Astrocyte (in vitro differentiated cells and primary cell): ENCODE measurements at regions not wholly inside any gene's neighbourhood (a gene's known extent, or its start where the extent isn't known, plus 50 kb on each side); places are given as distances from the start of the nearest gene placed in this dataset.

Experiments
- DNase-seq: peaks from one replicate; pipeline ENCODE4 v3.0.0-alpha.2; 2010; ENCODE audit warnings: low read depth
- FAIRE-seq: peaks from 2 replicates; lab custom pipeline; 2011; peaks lifted over from hg19 to GRCh38; lab: Jason Lieb, UNC
- H2AFZ ChIP-seq: 2 replicates; pipeline ENCODE4 v1.6.0; 2012; ENCODE audit warnings: low read depth, low read length, inconsistent platforms
- H3K27ac ChIP-seq: 2 replicates; pipeline ENCODE4 v1.5.1; 2011; ENCODE audit warnings: low read depth, low read length, inconsistent platforms
- H3K27me3 ChIP-seq: 2 replicates; pipeline ENCODE4 v1.6.0; 2011; ENCODE audit warnings: low read length, inconsistent platforms; ENCODE audit not compliant: insufficient read depth
- H3K36me3 ChIP-seq: 2 replicates; pipeline ENCODE4 v1.5.1; 2011; ENCODE audit warnings: low read length, inconsistent platforms; ENCODE audit not compliant: insufficient read depth
- H3K4me1 ChIP-seq: 2 replicates; pipeline ENCODE4 v1.5.1; 2011; ENCODE audit warnings: low read length, inconsistent platforms; ENCODE audit not compliant: insufficient read depth
- H3K4me2 ChIP-seq: 2 replicates; pipeline ENCODE4 v1.6.0; 2012; ENCODE audit warnings: low read length, inconsistent platforms
- H3K4me3 ChIP-seq: 2 replicates; pipeline ENCODE4 v1.5.1; 2011; ENCODE audit warnings: low read depth, mild to moderate bottlenecking, low read length, inconsistent platforms; ENCODE audit not compliant: insufficient read depth
- H3K79me2 ChIP-seq: 2 replicates; pipeline ENCODE4 v1.6.0; 2012; ENCODE audit warnings: mild to moderate bottlenecking, low read length, inconsistent platforms; ENCODE audit not compliant: insufficient read depth
- H3K9ac ChIP-seq: 2 replicates; pipeline ENCODE4 v1.6.0; 2012; ENCODE audit warnings: mild to moderate bottlenecking, low read length, inconsistent platforms
- H3K9me3 ChIP-seq: 2 replicates; pipeline ENCODE4 v1.5.1; 2012; ENCODE audit warnings: low read depth, mild to moderate bottlenecking, low read length, inconsistent platforms; ENCODE audit not compliant: insufficient read depth
- H4K20me1 ChIP-seq: 2 replicates; pipeline ENCODE4 v1.6.0; 2012; ENCODE audit warnings: low read length, inconsistent platforms; ENCODE audit not compliant: insufficient read depth
- H3K27ac Mint-ChIP-seq: one replicate; pipeline ENCODE4 v1.8.0; 2021; ENCODE audit warnings: mild to moderate bottlenecking, mixed read lengths; ENCODE audit not compliant: unreplicated experiment
- H3K27me3 Mint-ChIP-seq: one replicate; pipeline ENCODE4 v1.8.0; 2021; ENCODE audit warnings: low read depth, mixed read lengths; ENCODE audit not compliant: unreplicated experiment
- H3K36me3 Mint-ChIP-seq: one replicate; pipeline ENCODE4 v1.8.0; 2021; ENCODE audit warnings: low read depth, mixed read lengths; ENCODE audit not compliant: unreplicated experiment
- H3K4me1 Mint-ChIP-seq: one replicate; pipeline ENCODE4 v1.8.0; 2021; ENCODE audit warnings: low read depth, mixed read lengths; ENCODE audit not compliant: unreplicated experiment
- H3K4me3 Mint-ChIP-seq: one replicate; pipeline ENCODE4 v1.8.0; 2021; ENCODE audit warnings: mild to moderate bottlenecking, moderate library complexity, mixed read lengths; ENCODE audit not compliant: unreplicated experiment
- H3K9me3 Mint-ChIP-seq: one replicate; pipeline ENCODE4 v1.8.0; 2021; ENCODE audit warnings: mild to moderate bottlenecking, mixed read lengths; ENCODE audit not compliant: unreplicated experiment
- EZH2 ChIP-seq: IDR thresholded peaks from 2 replicates; pipeline ENCODE4 v1.6.1; 2012; ENCODE audit warnings: mild to moderate bottlenecking, low read length, inconsistent platforms; ENCODE audit not compliant: insufficient read depth
- TF ChIP-seq, protein P1 (sequence below): IDR thresholded peaks from 2 replicates; pipeline ENCODE4 v1.5.1; 2011; ENCODE audit warnings: low read depth, mild to moderate bottlenecking, inconsistent platforms, low read length, moderate library complexity; ENCODE audit not compliant: insufficient read depth

DNA sequence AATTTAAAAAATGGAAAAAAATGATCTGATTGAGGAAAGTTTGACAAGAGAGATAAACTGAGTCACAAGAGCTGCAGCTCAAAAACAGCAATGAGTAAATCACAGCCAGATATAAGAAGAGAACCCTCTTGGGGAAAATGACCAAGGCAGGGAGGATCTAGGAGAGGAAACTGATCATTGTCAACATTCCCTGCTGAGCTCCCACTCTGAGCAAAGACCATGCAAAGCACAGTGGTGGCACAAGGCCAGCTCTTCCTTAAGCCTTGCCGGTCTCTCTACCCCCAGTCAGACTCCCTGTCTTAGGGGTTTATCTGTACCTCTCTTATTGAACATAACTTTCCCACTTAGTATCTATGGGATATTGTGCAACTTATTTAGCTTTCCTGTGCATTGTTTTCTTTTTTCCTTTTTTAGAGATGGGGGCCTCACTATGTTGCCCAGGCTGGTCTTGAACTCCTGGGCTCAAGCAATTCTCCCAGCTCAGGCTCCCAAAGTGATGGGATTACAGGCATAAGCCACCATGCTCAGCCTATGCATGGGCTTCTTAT lies 54.0 kb upstream of the PPP1CB start:
- FAIRE-seq (no peak), DNase-seq (no peak)
- no peak overlapping the region for H3K4me3 ChIP-seq
- H3K27ac ChIP-seq = no peak overlapping the region
- H3K4me3 Mint-ChIP-seq = no peak overlapping the region
- no peak for TF ChIP-seq EZH2
- TF ChIP-seq, protein P1, sequence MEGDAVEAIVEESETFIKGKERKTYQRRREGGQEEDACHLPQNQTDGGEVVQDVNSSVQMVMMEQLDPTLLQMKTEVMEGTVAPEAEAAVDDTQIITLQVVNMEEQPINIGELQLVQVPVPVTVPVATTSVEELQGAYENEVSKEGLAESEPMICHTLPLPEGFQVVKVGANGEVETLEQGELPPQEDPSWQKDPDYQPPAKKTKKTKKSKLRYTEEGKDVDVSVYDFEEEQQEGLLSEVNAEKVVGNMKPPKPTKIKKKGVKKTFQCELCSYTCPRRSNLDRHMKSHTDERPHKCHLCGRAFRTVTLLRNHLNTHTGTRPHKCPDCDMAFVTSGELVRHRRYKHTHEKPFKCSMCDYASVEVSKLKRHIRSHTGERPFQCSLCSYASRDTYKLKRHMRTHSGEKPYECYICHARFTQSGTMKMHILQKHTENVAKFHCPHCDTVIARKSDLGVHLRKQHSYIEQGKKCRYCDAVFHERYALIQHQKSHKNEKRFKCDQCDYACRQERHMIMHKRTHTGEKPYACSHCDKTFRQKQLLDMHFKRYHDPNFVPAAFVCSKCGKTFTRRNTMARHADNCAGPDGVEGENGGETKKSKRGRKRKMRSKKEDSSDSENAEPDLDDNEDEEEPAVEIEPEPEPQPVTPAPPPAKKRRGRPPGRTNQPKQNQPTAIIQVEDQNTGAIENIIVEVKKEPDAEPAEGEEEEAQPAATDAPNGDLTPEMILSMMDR = no peak
- no peaks in the 10 kb centered on the region for H3K27me3 ChIP-seq
- peaks cover 6% of the 10 kb centered on the region for H3K9me3 Mint-ChIP-seq
- no peak overlapping the region for H3K4me2 ChIP-seq
- no peaks in the 10 kb centered on the region for H3K9me3 ChIP-seq
- no peaks in the 10 kb centered on the region for H3K36me3 Mint-ChIP-seq
- no peaks in the 10 kb centered on the region for H4K20me1 ChIP-seq
- H3K4me1 ChIP-seq = no peaks in the 10 kb centered on the region
- no peak overlapping the region for H3K9ac ChIP-seq
- H3K27ac Mint-ChIP-seq = no peak overlapping the region
- H2AFZ ChIP-seq = no peak overlapping the region
- no peaks in the 10 kb centered on the region for H3K79me2 ChIP-seq
- no peaks in the 10 kb centered on the region for H3K27me3 Mint-ChIP-seq
- H3K4me1 Mint-ChIP-seq = peaks cover 16% of the 10 kb centered on the region
- no peaks in the 10 kb centered on the region for H3K36me3 ChIP-seq

DNA sequence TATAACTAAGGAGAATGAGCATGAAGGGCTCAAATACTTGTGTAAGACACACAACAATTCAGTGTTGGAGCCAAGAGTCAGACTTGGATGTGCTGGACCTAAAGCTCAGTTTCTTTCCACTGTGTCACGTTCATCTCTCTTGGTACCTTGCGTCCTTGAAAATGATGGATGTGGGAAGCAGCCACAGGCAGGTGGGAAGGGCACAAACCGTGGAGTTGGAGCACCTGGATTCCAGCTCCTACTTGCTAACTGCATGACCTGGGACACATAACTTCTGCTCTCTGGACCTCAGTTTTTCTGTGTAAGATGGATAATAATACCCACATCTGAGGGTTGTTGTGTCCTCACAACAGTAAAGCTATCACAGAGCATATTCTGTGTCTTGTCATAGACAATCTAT lies 53.1 kb upstream of the PPP1CB start:
- no peak overlapping the region for H3K4me2 ChIP-seq
- FAIRE-seq = no peak
- no peak for TF ChIP-seq EZH2

More for the DNA sequence above, 53.1 kb upstream of the PPP1CB start:
- Histone ChIP-seq H3K27me3 (no peaks in the 10 kb centered on the region), H3K4me3 (no peak overlapping the region), H3K36me3 (no peaks in the 10 kb centered on the region), H3K9me3 (no peaks in the 10 kb centered on the region), H3K9ac (no peak overlapping the region), H3K79me2 (no peaks in the 10 kb centered on the region), H4K20me1 (no peaks in the 10 kb centered on the region), H3K4me1 (no peaks in the 10 kb centered on the region), H2AFZ (no peak overlapping the region), H3K27ac (no peak overlapping the region)
- Mint-ChIP-seq H3K4me1 (peaks cover 13% of the 10 kb centered on the region), H3K4me3 (no peak overlapping the region), H3K36me3 (no peaks in the 10 kb centered on the region), H3K27me3 (no peaks in the 10 kb centered on the region), H3K27ac (no peak overlapping the region), H3K9me3 (peaks cover 7% of the 10 kb centered on the region)
- no peak for DNase-seq
